ENCODE measurements at regions not wholly inside any gene's neighbourhood (a gene's known extent, or its start where the extent isn't known, plus 50 kb on each side); places are given as distances from the start of the nearest gene placed in this dataset.

DNA sequence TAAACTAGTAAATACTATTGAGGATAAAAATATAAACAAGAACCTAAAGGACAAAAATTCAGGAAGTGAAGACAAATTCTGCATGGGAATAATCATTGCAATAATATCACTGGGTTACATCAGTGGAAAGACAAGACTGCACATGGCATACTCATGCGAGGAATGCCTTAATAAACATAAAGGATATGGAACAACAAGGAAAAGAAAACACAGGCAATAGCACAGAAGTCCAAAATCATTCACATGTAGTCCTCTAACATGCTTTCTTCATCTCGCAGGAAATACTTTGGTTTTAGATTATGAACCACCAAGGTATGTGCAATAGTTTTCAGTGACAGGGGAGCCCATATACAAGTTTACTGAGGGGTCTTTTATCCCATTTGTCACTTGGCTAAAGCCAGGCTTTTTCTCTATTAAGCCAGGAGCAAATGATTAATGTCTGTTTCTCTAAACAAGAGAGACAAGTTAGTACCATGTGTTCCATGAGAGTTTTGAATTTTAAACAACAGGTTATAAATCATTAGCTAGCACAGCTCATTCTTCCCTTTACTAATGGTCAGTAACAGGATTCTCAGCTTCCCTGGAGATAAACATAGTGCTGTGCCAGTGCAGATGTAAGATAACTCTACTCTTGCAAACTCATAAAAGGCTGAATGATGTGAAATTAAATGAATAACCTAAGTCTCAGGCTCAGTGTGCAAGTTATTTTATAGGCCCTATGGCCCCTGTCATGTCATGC lies 353.6 kb upstream of the FSIP2 start:
- TF ChIP-seq EP300 (IDR thresholded peaks at IDR 0.05) = no peak
- TF ChIP-seq, protein P1, sequence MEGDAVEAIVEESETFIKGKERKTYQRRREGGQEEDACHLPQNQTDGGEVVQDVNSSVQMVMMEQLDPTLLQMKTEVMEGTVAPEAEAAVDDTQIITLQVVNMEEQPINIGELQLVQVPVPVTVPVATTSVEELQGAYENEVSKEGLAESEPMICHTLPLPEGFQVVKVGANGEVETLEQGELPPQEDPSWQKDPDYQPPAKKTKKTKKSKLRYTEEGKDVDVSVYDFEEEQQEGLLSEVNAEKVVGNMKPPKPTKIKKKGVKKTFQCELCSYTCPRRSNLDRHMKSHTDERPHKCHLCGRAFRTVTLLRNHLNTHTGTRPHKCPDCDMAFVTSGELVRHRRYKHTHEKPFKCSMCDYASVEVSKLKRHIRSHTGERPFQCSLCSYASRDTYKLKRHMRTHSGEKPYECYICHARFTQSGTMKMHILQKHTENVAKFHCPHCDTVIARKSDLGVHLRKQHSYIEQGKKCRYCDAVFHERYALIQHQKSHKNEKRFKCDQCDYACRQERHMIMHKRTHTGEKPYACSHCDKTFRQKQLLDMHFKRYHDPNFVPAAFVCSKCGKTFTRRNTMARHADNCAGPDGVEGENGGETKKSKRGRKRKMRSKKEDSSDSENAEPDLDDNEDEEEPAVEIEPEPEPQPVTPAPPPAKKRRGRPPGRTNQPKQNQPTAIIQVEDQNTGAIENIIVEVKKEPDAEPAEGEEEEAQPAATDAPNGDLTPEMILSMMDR (IDR thresholded peaks at IDR 0.05) = no peak
